GM12874 (cell line): ENCODE measurements at regions not wholly inside any gene's neighbourhood (a gene's known extent, or its start where the extent isn't known, plus 50 kb on each side); places are given as distances from the start of the nearest gene placed in this dataset.

ENCODE experiments used
- CTCF ChIP-seq: IDR thresholded peaks from 2 replicates; pipeline ENCODE4 v1.5.1; 2011; ENCODE audit warnings: low read depth, mild to moderate bottlenecking, control low read depth, low read length, moderate library complexity; ENCODE audit not compliant: insufficient read depth

- TF ChIP-seq CTCF: no peak
These were observed 141.7 kb upstream of the PRLR start for GRCh38 chr5:35371951-35372426.

GRCh38 chr5:35370871-35371270 is 140.6 kb upstream of the PRLR start:
- TF ChIP-seq CTCF: no peak

GRCh38 chr5:35369965-35370790 is 139.9 kb upstream of the PRLR start:
- TF ChIP-seq CTCF: no peak

- no peak for TF ChIP-seq CTCF
These were observed 137.2 kb upstream of the PRLR start for GRCh38 chr5:35367526-35367925.

GRCh38 chr5:35365758-35366157 is 135.5 kb upstream of the PRLR start:
- no peak for TF ChIP-seq CTCF

- no peak for TF ChIP-seq CTCF
These were observed 134.1 kb upstream of the PRLR start for GRCh38 chr5:35364350-35364749.

GRCh38 chr5:35363387-35363965 is 133.2 kb upstream of the PRLR start:
- no peak for TF ChIP-seq CTCF
